HCT116 (cell line): ENCODE measurements at regions not wholly inside any gene's neighbourhood (a gene's known extent, or its start where the extent isn't known, plus 50 kb on each side); places are given as distances from the start of the nearest gene placed in this dataset.

Source experiments
- ATAC-seq: fragments of 200-7000 bp; cut with Tn5 transposase; 2 replicates; pipeline ENCODE4 v1.9.1; 2020; ENCODE audit warnings: mild to moderate bottlenecking, moderate library complexity
- BruUV-seq: library from RNA; stranded (reverse); fragments of 400-500 nt; replicated peaks from 2 replicates; lab custom pipeline; 2021; lab: Mats Ljungman, UMichigan
- CTCF ChIA-PET: fragments of 300-600 bp; sonication (Branson Sonifier 250); formaldehyde crosslinking; loops from one replicate; lab custom pipeline; 2021; ENCODE audit warnings: antibody characterized with exemption; lab: Charles Lee
- POLR2A ChIA-PET: fragments of 300-600, 350-600 bp; sonication (Branson Sonifier 250); formaldehyde crosslinking; loops from one replicate; lab custom pipeline; 2021; ENCODE audit warnings: antibody characterized with exemption; lab: Charles Lee
- RAD21 ChIA-PET, 2 experiments: fragments of 300-600 bp; sonication (Branson Sonifier 250); formaldehyde crosslinking; loops; one replicate each; lab custom pipeline; 2023; ENCODE audit warnings: low total read pairs in 2 of 2; ENCODE audit not compliant: uncharacterized antibody in 2 of 2, unreplicated experiment in 2 of 2, low non-redundant PET in 1 of 2; lab: Charles Lee
- DNase-seq: peaks from one replicate; pipeline ENCODE4 v3.0.0-alpha.2; 2010; ENCODE audit warnings: low read depth, low spot score
- H2AFZ ChIP-seq: fragments of 200-600 bp; shearing (Covaris generic), sonication (generic); 2 replicates; pipeline ENCODE4 v1.6.1; 2017; ENCODE audit warnings: low read depth, mixed run types, mixed read lengths, antibody characterized with exemption, low read length; ENCODE audit not compliant: poor library complexity, severe bottlenecking
- H3K27ac ChIP-seq: 2 replicates; pipeline ENCODE4 v1.5.1; 2012; ENCODE audit warnings: low read depth, low read length
- H3K27me3 ChIP-seq: fragments of 200-600 bp; sonication (generic); 2 replicates; pipeline ENCODE4 v1.6.1; 2016; ENCODE audit warnings: mixed run types, low read length, mixed read lengths; ENCODE audit not compliant: insufficient read depth
- H3K36me3 ChIP-seq, 2 experiments: fragments of 200-500 bp in 1 of 2; fragments of 200-600 bp in 1 of 2; sonication (Bioruptor generic) in 1 of 2; sonication (generic) in 1 of 2; 2 replicates each; pipeline versions ENCODE4 v1.5.1 to v1.6.1; 2014 to 2016; ENCODE audit warnings: low read length in 2 of 2, inconsistent platforms in 1 of 2, mixed read lengths in 1 of 2, mixed run types in 1 of 2; ENCODE audit not compliant: insufficient read depth in 2 of 2, control insufficient read depth in 1 of 2
- H3K4me1 ChIP-seq, 2 experiments: fragments of 200-600 bp in 1 of 2; sonication (generic) in 1 of 2; 2 replicates each; pipeline versions ENCODE4 v1.5.1 to v1.6.1; 2012 to 2017; ENCODE audit warnings: low read length in 2 of 2, inconsistent platforms in 1 of 2, mild to moderate bottlenecking in 1 of 2, mixed read lengths in 1 of 2, mixed run types in 1 of 2, moderate library complexity in 1 of 2; ENCODE audit not compliant: insufficient read depth in 2 of 2, control insufficient read depth in 1 of 2
- H3K4me2 ChIP-seq: fragments of 200-600 bp; sonication (generic); 2 replicates; pipeline ENCODE4 v1.6.1; 2017; ENCODE audit warnings: mixed run types, low read length, mixed read lengths
- H3K4me3 ChIP-seq, 2 experiments: fragments of 200-600 bp in 1 of 2; sonication (generic) in 1 of 2; replicated peaks in 1 of 2; 2 replicates each; pipeline ENCODE4 v1.5.1; 2011 to 2016; ENCODE audit warnings: low read length in 2 of 2, control low read depth in 1 of 2, low read depth in 1 of 2, mild to moderate bottlenecking in 1 of 2, mixed read lengths in 1 of 2, mixed run types in 1 of 2
- H3K79me2 ChIP-seq: fragments of 200-600 bp; sonication (generic); 2 replicates; pipeline ENCODE4 v1.6.1; 2017; ENCODE audit warnings: mild to moderate bottlenecking, mixed run types, low read length, moderate library complexity, mixed read lengths; ENCODE audit not compliant: insufficient read depth
- H3K9ac ChIP-seq: fragments of 200-600 bp; sonication (generic); 2 replicates; pipeline ENCODE4 v1.6.1; 2016; ENCODE audit warnings: low read length, mixed read lengths
- H3K9me2 ChIP-seq: fragments of 200-600 bp; sonication (generic), shearing (Covaris generic); 2 replicates; pipeline ENCODE4 v1.6.1; 2017; ENCODE audit warnings: mixed run types, mild to moderate bottlenecking, moderate library complexity; ENCODE audit not compliant: insufficient read depth
- H3K9me3 ChIP-seq, 2 experiments: fragments of 200-500 bp in 1 of 2; fragments of 200-600 bp in 1 of 2; sonication (Bioruptor generic) in 1 of 2; sonication (generic) in 1 of 2; 2 replicates each; pipeline ENCODE4 v1.6.1; 2014 to 2017; ENCODE audit warnings: low read length in 2 of 2, mixed read lengths in 2 of 2, inconsistent platforms in 1 of 2, low read depth in 1 of 2, mild to moderate bottlenecking in 1 of 2, mixed run types in 1 of 2, moderate library complexity in 1 of 2; ENCODE audit not compliant: control insufficient read depth in 1 of 2, insufficient read depth in 1 of 2
- H4K20me1 ChIP-seq: fragments of 200-600 bp; sonication (generic), shearing (Covaris generic); 2 replicates; pipeline ENCODE4 v1.6.1; 2017; ENCODE audit warnings: mixed run types, mild to moderate bottlenecking, moderate library complexity; ENCODE audit not compliant: insufficient read depth
- CEBPB ChIP-seq: IDR thresholded peaks from 2 replicates; pipeline ENCODE4 v1.6.1; 2012; ENCODE audit warnings: low read depth
- EGR1 ChIP-seq: IDR thresholded peaks from 2 replicates; pipeline ENCODE4 v1.6.1; 2012; ENCODE audit warnings: low read depth
- ELF1 ChIP-seq: IDR thresholded peaks from 2 replicates; pipeline ENCODE4 v1.6.1; 2012; ENCODE audit warnings: low read depth, borderline replicate concordance
- EZH2 ChIP-seq: fragments of 200-600 bp; sonication (generic); IDR thresholded peaks from 2 replicates; pipeline ENCODE4 v1.6.1; 2017; ENCODE audit warnings: antibody characterized with exemption, mixed run types
- EZH2phosphoT487 ChIP-seq: fragments of 200-600 bp; IDR thresholded peaks from 2 replicates; pipeline ENCODE4 v1.6.1; 2018; ENCODE audit warnings: antibody characterized with exemption, borderline replicate concordance
- FOSL1 ChIP-seq: IDR thresholded peaks from 2 replicates; pipeline ENCODE4 v1.6.1; 2012; ENCODE audit warnings: low read depth
- JUND ChIP-seq: IDR thresholded peaks from 2 replicates; pipeline ENCODE4 v1.6.1; 2012
- POLR2A ChIP-seq: IDR thresholded peaks from 2 replicates; pipeline ENCODE4 v1.7.0; 2011; ENCODE audit warnings: borderline replicate concordance; ENCODE audit not compliant: insufficient read depth, insufficient read length; ENCODE audit errors: extremely low read depth
- POLR2AphosphoS5 ChIP-seq: IDR thresholded peaks from 2 replicates; pipeline ENCODE4 v1.6.1; 2011; ENCODE audit warnings: mild to moderate bottlenecking, low read depth, low read length, moderate library complexity
- RAD21 ChIP-seq: IDR thresholded peaks from 2 replicates; pipeline ENCODE4 v1.6.1; 2012; ENCODE audit warnings: low read depth, mild to moderate bottlenecking
- SIN3A ChIP-seq: IDR thresholded peaks from 2 replicates; pipeline ENCODE4 v1.6.1; 2012; ENCODE audit warnings: low read depth
- SP1 ChIP-seq: IDR thresholded peaks from 2 replicates; pipeline ENCODE4 v1.6.1; 2012; ENCODE audit warnings: low read depth
- SRF ChIP-seq: IDR thresholded peaks from 2 replicates; pipeline ENCODE4 v1.6.1; 2012; ENCODE audit warnings: low read depth
- TCF7L2 ChIP-seq: IDR thresholded peaks from 2 replicates; pipeline ENCODE4 v1.7.0; 2011; ENCODE audit warnings: borderline replicate concordance, inconsistent platforms; ENCODE audit not compliant: insufficient read depth, insufficient read length; ENCODE audit errors: extremely low read depth
- ZNF274 ChIP-seq: fragments of 200-500 bp; sonication (Bioruptor generic); IDR thresholded peaks from 2 replicates; pipeline ENCODE4 v1.6.1; 2014; ENCODE audit warnings: mild to moderate bottlenecking, low read depth, low read length, inconsistent platforms
- intact Hi-C: fragments of 100-400 bp; cut with micrococcal nuclease; formaldehyde crosslinking; loops from 2 replicates; pipeline ENCODE4 v1.10.0; 2022
- TF ChIP-seq, protein P1 (sequence below), 3 experiments: fragments of 200-600 bp in 1 of 3; sonication (generic) in 1 of 3; IDR thresholded peaks in 2 of 3; conservative IDR thresholded peaks in 1 of 3; 2 replicates each; pipeline ENCODE4 v1.5.1; 2012 to 2017; ENCODE audit warnings: low read depth in 2 of 3, low read length in 2 of 3, antibody characterized with exemption in 1 of 3, borderline replicate concordance in 1 of 3, control low read depth in 1 of 3, mild to moderate bottlenecking in 1 of 3, mixed read lengths in 1 of 3, mixed run types in 1 of 3, moderate library complexity in 1 of 3; ENCODE audit not compliant: insufficient read depth in 1 of 3
- TF ChIP-seq, protein P2 (sequence below): IDR thresholded peaks from 2 replicates; pipeline ENCODE4 v1.6.1; 2012; ENCODE audit warnings: low read depth
- TF ChIP-seq, protein P3 (sequence below): IDR thresholded peaks from 2 replicates; pipeline ENCODE4 v1.6.1; 2011; ENCODE audit warnings: mild to moderate bottlenecking, low read length, moderate library complexity; ENCODE audit not compliant: insufficient replicate concordance; ENCODE audit errors: extremely low read depth

DNA sequence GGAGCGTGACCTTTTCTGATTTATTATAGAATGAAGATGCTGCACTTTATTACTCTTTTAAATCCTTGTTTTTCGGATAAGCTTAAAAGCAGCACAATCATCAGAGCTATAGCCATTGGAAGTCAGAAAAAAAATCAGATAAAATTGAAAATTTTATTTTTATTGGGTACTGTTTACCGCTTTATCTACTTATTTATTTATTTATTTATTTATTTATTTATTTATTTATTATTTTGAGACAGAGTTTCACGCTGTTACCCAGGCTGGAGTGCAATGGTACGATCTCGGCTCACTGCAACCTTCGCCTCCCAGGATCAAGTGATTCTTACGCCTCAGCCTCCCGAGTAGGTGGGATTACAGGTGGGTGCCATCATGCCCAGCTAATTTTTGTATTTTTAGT, 83.1 kb upstream of the CHRM3 start:
- intact Hi-C loops = no loop called here
- Histone ChIP-seq H3K4me1 (no peaks in the 10 kb centered on the region), H3K4me3 (no peak overlapping the region)
- no peak for DNase-seq
- POLR2A ChIA-PET = no interaction called here
- BruUV-seq = no TSS peak
- TF ChIP-seq ZNF274 (no peak), POLR2A (no peak), TCF7L2 (no peak), RAD21 (no peak), EZH2 (no peak), FOSL1 (no peak), SP1 (no peak), EZH2phosphoT487 (no peak), ELF1 (no peak), POLR2AphosphoS5 (no peak), SIN3A (no peak), EGR1 (no peak), CEBPB (no peak), SRF (no peak), JUND (no peak)
- TF ChIP-seq, protein P1, sequence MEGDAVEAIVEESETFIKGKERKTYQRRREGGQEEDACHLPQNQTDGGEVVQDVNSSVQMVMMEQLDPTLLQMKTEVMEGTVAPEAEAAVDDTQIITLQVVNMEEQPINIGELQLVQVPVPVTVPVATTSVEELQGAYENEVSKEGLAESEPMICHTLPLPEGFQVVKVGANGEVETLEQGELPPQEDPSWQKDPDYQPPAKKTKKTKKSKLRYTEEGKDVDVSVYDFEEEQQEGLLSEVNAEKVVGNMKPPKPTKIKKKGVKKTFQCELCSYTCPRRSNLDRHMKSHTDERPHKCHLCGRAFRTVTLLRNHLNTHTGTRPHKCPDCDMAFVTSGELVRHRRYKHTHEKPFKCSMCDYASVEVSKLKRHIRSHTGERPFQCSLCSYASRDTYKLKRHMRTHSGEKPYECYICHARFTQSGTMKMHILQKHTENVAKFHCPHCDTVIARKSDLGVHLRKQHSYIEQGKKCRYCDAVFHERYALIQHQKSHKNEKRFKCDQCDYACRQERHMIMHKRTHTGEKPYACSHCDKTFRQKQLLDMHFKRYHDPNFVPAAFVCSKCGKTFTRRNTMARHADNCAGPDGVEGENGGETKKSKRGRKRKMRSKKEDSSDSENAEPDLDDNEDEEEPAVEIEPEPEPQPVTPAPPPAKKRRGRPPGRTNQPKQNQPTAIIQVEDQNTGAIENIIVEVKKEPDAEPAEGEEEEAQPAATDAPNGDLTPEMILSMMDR (IDR thresholded peaks at IDR 0.05 in 2 of 3, conservative IDR thresholded peaks at IDR 0.05 in 1 of 3; ENCODE audit: borderline replicate concordance in 1 of 3, insufficient read depth in 1 of 3, low read depth in 2 of 3, low read length in 2 of 3) = no peak
- TF ChIP-seq, protein P2, sequence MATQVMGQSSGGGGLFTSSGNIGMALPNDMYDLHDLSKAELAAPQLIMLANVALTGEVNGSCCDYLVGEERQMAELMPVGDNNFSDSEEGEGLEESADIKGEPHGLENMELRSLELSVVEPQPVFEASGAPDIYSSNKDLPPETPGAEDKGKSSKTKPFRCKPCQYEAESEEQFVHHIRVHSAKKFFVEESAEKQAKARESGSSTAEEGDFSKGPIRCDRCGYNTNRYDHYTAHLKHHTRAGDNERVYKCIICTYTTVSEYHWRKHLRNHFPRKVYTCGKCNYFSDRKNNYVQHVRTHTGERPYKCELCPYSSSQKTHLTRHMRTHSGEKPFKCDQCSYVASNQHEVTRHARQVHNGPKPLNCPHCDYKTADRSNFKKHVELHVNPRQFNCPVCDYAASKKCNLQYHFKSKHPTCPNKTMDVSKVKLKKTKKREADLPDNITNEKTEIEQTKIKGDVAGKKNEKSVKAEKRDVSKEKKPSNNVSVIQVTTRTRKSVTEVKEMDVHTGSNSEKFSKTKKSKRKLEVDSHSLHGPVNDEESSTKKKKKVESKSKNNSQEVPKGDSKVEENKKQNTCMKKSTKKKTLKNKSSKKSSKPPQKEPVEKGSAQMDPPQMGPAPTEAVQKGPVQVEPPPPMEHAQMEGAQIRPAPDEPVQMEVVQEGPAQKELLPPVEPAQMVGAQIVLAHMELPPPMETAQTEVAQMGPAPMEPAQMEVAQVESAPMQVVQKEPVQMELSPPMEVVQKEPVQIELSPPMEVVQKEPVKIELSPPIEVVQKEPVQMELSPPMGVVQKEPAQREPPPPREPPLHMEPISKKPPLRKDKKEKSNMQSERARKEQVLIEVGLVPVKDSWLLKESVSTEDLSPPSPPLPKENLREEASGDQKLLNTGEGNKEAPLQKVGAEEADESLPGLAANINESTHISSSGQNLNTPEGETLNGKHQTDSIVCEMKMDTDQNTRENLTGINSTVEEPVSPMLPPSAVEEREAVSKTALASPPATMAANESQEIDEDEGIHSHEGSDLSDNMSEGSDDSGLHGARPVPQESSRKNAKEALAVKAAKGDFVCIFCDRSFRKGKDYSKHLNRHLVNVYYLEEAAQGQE = no peak
- TF ChIP-seq, protein P3, sequence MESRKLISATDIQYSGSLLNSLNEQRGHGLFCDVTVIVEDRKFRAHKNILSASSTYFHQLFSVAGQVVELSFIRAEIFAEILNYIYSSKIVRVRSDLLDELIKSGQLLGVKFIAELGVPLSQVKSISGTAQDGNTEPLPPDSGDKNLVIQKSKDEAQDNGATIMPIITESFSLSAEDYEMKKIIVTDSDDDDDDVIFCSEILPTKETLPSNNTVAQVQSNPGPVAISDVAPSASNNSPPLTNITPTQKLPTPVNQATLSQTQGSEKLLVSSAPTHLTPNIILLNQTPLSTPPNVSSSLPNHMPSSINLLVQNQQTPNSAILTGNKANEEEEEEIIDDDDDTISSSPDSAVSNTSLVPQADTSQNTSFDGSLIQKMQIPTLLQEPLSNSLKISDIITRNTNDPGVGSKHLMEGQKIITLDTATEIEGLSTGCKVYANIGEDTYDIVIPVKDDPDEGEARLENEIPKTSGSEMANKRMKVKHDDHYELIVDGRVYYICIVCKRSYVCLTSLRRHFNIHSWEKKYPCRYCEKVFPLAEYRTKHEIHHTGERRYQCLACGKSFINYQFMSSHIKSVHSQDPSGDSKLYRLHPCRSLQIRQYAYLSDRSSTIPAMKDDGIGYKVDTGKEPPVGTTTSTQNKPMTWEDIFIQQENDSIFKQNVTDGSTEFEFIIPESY = no peak
- TF ChIP-seq, all 23 proteins: peak for 0
- Histone ChIP-seq H3K79me2 (no peaks in the 10 kb centered on the region), H3K36me3 (no peaks in the 10 kb centered on the region), H3K9me3 (peaks cover 4 to 12% of the 10 kb centered on the region in 2 experiments; a peak in 1 of 4 replicates), H3K9ac (no peak overlapping the region), H3K27ac (no peak overlapping the region), H4K20me1 (no peaks in the 10 kb centered on the region), H3K4me2 (no peak overlapping the region), H2AFZ (no peak overlapping the region), H3K9me2 (no peaks in the 10 kb centered on the region), H3K27me3 (no peaks in the 10 kb centered on the region)
- RAD21 ChIA-PET = no interaction called here
- CTCF ChIA-PET = no interaction called here
- ATAC-seq = no peak
